NB4 (cell line): ENCODE measurements at regions not wholly inside any gene's neighbourhood (a gene's known extent, or its start where the extent isn't known, plus 50 kb on each side); places are given as distances from the start of the nearest gene placed in this dataset.
A peak's percentile ranks its signal among the peaks of the same experiment; 100 is the strongest.

ENCODE experiments used
- DNase-seq: peaks from one replicate; pipeline ENCODE4 v3.0.0; 2010; ENCODE audit warnings: low read depth
- H3K4me3 ChIP-seq: one replicate; pipeline ENCODE4 v1.5.1; 2011; ENCODE audit warnings: mild to moderate bottlenecking, low read depth, low read length, moderate library complexity
- CTCF ChIP-seq: IDR thresholded peaks from one replicate; pipeline ENCODE4 v1.5.1; 2012; ENCODE audit warnings: low read depth, low read length
- MAX ChIP-seq: IDR thresholded peaks from 2 replicates; pipeline ENCODE4 v1.6.1; 2011; ENCODE audit warnings: low read depth, low read length
- MYC ChIP-seq: IDR thresholded peaks from 2 replicates; pipeline ENCODE4 v1.6.1; 2011; ENCODE audit warnings: low read depth, low read length
- POLR2A ChIP-seq: IDR thresholded peaks from 2 replicates; pipeline ENCODE4 v1.6.1; 2011; ENCODE audit warnings: mild to moderate bottlenecking; ENCODE audit not compliant: insufficient read length; ENCODE audit errors: extremely low read depth

- TF ChIP-seq POLR2A (no peak), MYC (no peak), CTCF (no peak), MAX (no peak)
- no peak for DNase-seq
- H3K4me3 ChIP-seq: no peak overlapping the region
These were observed 232.5 kb downstream of the RAB38 start for GRCh38 chr11:87942786-87943185.

- DNase-seq: no peak
- TF ChIP-seq MYC: no peak
- no peak overlapping the region for H3K4me3 ChIP-seq
These were observed 241.1 kb downstream of the RAB38 start for GRCh38 chr11:87934182-87934581.

- no peak overlapping the region for H3K4me3 ChIP-seq
- no peak for TF ChIP-seq POLR2A
- DNase-seq: peak; percentile 58
These were observed 248.8 kb downstream of the RAB38 start for GRCh38 chr11:87926250-87926970.

- TF ChIP-seq POLR2A (no peak), MYC (no peak), MAX (no peak), CTCF (no peak)
- no peak overlapping the region for H3K4me3 ChIP-seq
- DNase-seq: no peak
These were observed 251.1 kb downstream of the RAB38 start for GRCh38 chr11:87924125-87924524.

- TF ChIP-seq MYC: no peak
- TF ChIP-seq MAX: no peak
- TF ChIP-seq POLR2A: no peak
- no peak for TF ChIP-seq CTCF
- H3K4me3 ChIP-seq: no peak overlapping the region
- no peak for DNase-seq
These were observed 258.1 kb downstream of the RAB38 start for GRCh38 chr11:87917111-87917510.

- no peak for DNase-seq
- no peak overlapping the region for H3K4me3 ChIP-seq
- TF ChIP-seq POLR2A (no peak), MAX (no peak)
These were observed 266.1 kb downstream of the RAB38 start for GRCh38 chr11:87909178-87909577.

- TF ChIP-seq POLR2A (no peak), MAX (no peak), CTCF (no peak), MYC (no peak)
- H3K4me3 ChIP-seq: no peak overlapping the region
- no peak for DNase-seq
These were observed 267.2 kb downstream of the RAB38 start for GRCh38 chr11:87908086-87908485.
